CD14-positive monocyte (primary cell): ENCODE measurements at regions not wholly inside any gene's neighbourhood (a gene's known extent, or its start where the extent isn't known, plus 50 kb on each side); places are given as distances from the start of the nearest gene placed in this dataset.

ENCODE experiments used
- DNase-seq, 3 donors: peaks; one replicate each; pipeline ENCODE4 v3.0.0-alpha.2; 2011 to 2022
- H2AFZ ChIP-seq: 2 replicates; pipeline ENCODE4 v1.6.0; 2012; ENCODE audit warnings: mild to moderate bottlenecking, low read depth, low read length, inconsistent platforms; ENCODE audit not compliant: insufficient read depth, poor library complexity, severe bottlenecking
- H3K27ac ChIP-seq, 2 donors: 1 replicate in 1 of 2; 2 replicates in 1 of 2; pipeline ENCODE4 v1.5.1; 2012 to 2013; ENCODE audit warnings: low read length in 2 of 2, control low read depth in 1 of 2, inconsistent platforms in 1 of 2, low read depth in 1 of 2, mild to moderate bottlenecking in 1 of 2
- H3K27me3 ChIP-seq, 2 donors: one replicate each; pipeline versions ENCODE4 v1.6.0 to v1.6.1; 2011 to 2013; ENCODE audit warnings: low read length in 2 of 2; ENCODE audit not compliant: control insufficient read depth in 2 of 2, insufficient read depth in 2 of 2
- H3K36me3 ChIP-seq, 2 donors: replicated peaks in 1 of 2; 1 replicate in 1 of 2; 2 replicates in 1 of 2; pipeline versions ENCODE4 v1.5.1 to v1.6.1; 2012 to 2013; ENCODE audit warnings: low read length in 2 of 2, control low read depth in 1 of 2, inconsistent platforms in 1 of 2, mild to moderate bottlenecking in 1 of 2; ENCODE audit not compliant: insufficient read depth in 2 of 2, control insufficient read depth in 1 of 2
- H3K4me1 ChIP-seq, 2 donors: 1 replicate in 1 of 2; 2 replicates in 1 of 2; pipeline versions ENCODE4 v1.5.1 to v1.6.1; 2012 to 2013; ENCODE audit warnings: low read length in 2 of 2, control low read depth in 1 of 2, inconsistent platforms in 1 of 2, mild to moderate bottlenecking in 1 of 2, moderate library complexity in 1 of 2; ENCODE audit not compliant: insufficient read depth in 2 of 2, control insufficient read depth in 1 of 2
- H3K4me2 ChIP-seq: replicated peaks from 2 replicates; pipeline ENCODE3; 2012; ENCODE audit warnings: low read length, moderate library complexity, mild to moderate bottlenecking; ENCODE audit not compliant: poor library complexity, severe bottlenecking; ENCODE audit errors: extremely low read depth
- H3K4me3 ChIP-seq, 3 experiments: fragments of 200-600 bp in 1 of 3; sonication (generic) in 1 of 3; replicated peaks in 1 of 3; 1 replicate in 2 of 3; 2 replicates in 1 of 3; pipeline ENCODE4 v1.5.1; 2011 to 2013; ENCODE audit warnings: low read length in 3 of 3, mild to moderate bottlenecking in 3 of 3, control low read depth in 2 of 3, low read depth in 2 of 3, inconsistent platforms in 1 of 3, moderate library complexity in 1 of 3
- H3K79me2 ChIP-seq: 2 replicates; pipeline ENCODE4 v1.6.0; 2012; ENCODE audit warnings: mild to moderate bottlenecking, control low read depth, inconsistent platforms, low read length, moderate library complexity; ENCODE audit not compliant: insufficient read depth
- H3K9ac ChIP-seq: 2 replicates; pipeline ENCODE4 v1.6.0; 2017; ENCODE audit warnings: low read length, mild to moderate bottlenecking; ENCODE audit not compliant: insufficient read depth, poor library complexity, severe bottlenecking
- H3K9me3 ChIP-seq, 2 donors: replicated peaks in 1 of 2; 1 replicate in 1 of 2; 2 replicates in 1 of 2; pipeline versions ENCODE4 v1.5.1 to v1.6.1; 2012 to 2013; ENCODE audit warnings: low read length in 2 of 2, control low read depth in 1 of 2; ENCODE audit not compliant: control insufficient read depth in 1 of 2, insufficient read depth in 1 of 2
- H4K20me1 ChIP-seq: 2 replicates; pipeline ENCODE4 v1.6.0; 2012; ENCODE audit warnings: mild to moderate bottlenecking, low read length, control low read depth, moderate library complexity; ENCODE audit not compliant: insufficient read depth
- H3K27ac Mint-ChIP-seq, 7 donors: one replicate each; pipeline ENCODE4 v1.8.0; 2020; ENCODE audit warnings: mild to moderate bottlenecking in 7 of 7, mixed read lengths in 7 of 7, moderate library complexity in 6 of 7, inconsistent platforms in 2 of 7
- H3K27me3 Mint-ChIP-seq, 3 donors: one replicate each; pipeline ENCODE4 v1.8.0; 2021 to 2022; ENCODE audit warnings: low read depth in 3 of 3, mild to moderate bottlenecking in 3 of 3, mixed read lengths in 3 of 3, moderate library complexity in 3 of 3, inconsistent platforms in 1 of 3
- H3K36me3 Mint-ChIP-seq, 2 donors: one replicate each; pipeline ENCODE4 v1.8.0; 2020; ENCODE audit warnings: mixed read lengths in 2 of 2, inconsistent platforms in 1 of 2, mild to moderate bottlenecking in 1 of 2
- H3K4me1 Mint-ChIP-seq: one replicate; pipeline ENCODE4 v1.8.0; 2020; ENCODE audit warnings: mild to moderate bottlenecking, mixed read lengths
- H3K4me3 Mint-ChIP-seq, 2 donors: one replicate each; pipeline ENCODE4 v1.8.0; 2020; ENCODE audit warnings: mild to moderate bottlenecking in 2 of 2, mixed read lengths in 2 of 2, moderate library complexity in 1 of 2
- H3K9me3 Mint-ChIP-seq, 7 donors: one replicate each; pipeline ENCODE4 v1.8.0; 2020 to 2022; ENCODE audit warnings: mixed read lengths in 7 of 7, mild to moderate bottlenecking in 6 of 7, moderate library complexity in 6 of 7, inconsistent platforms in 2 of 7
- CTCF ChIP-seq: fragments of 200-600 bp; IDR thresholded peaks from one replicate; pipeline ENCODE4 v1.8.0; 2022; ENCODE audit warnings: antibody characterized with exemption, mild to moderate bottlenecking
- WGBS: methylation state at CpG from one replicate; pipeline ENCODE4 v1.1.5; 2013; ENCODE audit warnings: missing lambda C conversion rate; ENCODE audit not compliant: insufficient coverage; 5-methylcytosine and 5-hydroxymethylcytosine counted together
- intact Hi-C, 2 donors: fragments of 100-400 bp; cut with micrococcal nuclease; formaldehyde crosslinking; loops; one replicate each; pipeline versions ENCODE4 v1.15.0 to v1.15.1; 2023

DNA sequence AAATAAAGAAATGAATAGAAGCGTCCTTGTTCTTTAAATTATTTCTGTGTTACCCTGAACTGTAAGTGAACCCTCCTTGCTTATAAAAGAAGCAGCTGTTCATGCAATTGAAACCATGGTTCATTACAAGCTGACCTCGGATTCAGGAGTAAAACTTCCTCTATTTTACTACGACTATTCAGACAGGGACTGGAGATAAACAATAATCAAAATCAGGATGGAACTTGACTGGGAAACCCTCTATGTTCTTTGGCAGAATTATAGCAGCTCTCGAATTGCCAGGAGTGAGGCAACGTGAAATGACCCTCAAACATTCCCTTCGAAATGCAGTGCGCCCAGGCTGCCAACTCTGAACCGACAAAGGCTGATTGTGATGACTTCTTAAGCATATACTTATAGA, 172.1 kb downstream of the CYP26A1 start:
- Mint-ChIP-seq H3K9me3 (peaks cover 0 to 3% (median 1%) of the 10 kb centered on the region in 7 donors), H3K27me3 (peaks cover 4 to 10% (median 7%) of the 10 kb centered on the region in 3 donors), H3K4me3 (no peak overlapping the region), H3K36me3 (no peaks in the 10 kb centered on the region), H3K4me1 (no peaks in the 10 kb centered on the region), H3K27ac (no peak overlapping the region)
- Histone ChIP-seq H3K4me1 (no peaks in the 10 kb centered on the region), H2AFZ (no peak overlapping the region), H4K20me1 (no peaks in the 10 kb centered on the region), H3K9me3 (no peaks in the 10 kb centered on the region), H3K36me3 (no peaks in the 10 kb centered on the region), H3K27ac (no peak overlapping the region), H3K79me2 (no peaks in the 10 kb centered on the region), H3K4me2 (no peak overlapping the region), H3K27me3 (no peaks in the 10 kb centered on the region), H3K4me3 (no peak overlapping the region), H3K9ac (no peak overlapping the region)
- TF ChIP-seq CTCF: no peak
- 52% methylated on average over 4 of the region's 8 CpGs for WGBS
- intact Hi-C loops: no loop called here
- DNase-seq: no peak

- Mint-ChIP-seq H3K27ac (no peak overlapping the region), H3K36me3 (no peaks in the 10 kb centered on the region), H3K27me3 (peaks cover 2 to 4% (median 3%) of the 10 kb centered on the region in 3 donors), H3K4me1 (no peaks in the 10 kb centered on the region), H3K9me3 (peaks cover 0 to 3% (median 1%) of the 10 kb centered on the region in 7 donors), H3K4me3 (no peak overlapping the region)
- intact Hi-C loops: no loop called here
- Histone ChIP-seq H3K27me3 (no peaks in the 10 kb centered on the region), H2AFZ (no peak overlapping the region), H3K79me2 (no peaks in the 10 kb centered on the region), H4K20me1 (no peaks in the 10 kb centered on the region), H3K4me2 (no peak overlapping the region), H3K4me1 (no peaks in the 10 kb centered on the region), H3K27ac (no peak overlapping the region), H3K9ac (no peak overlapping the region), H3K9me3 (no peaks in the 10 kb centered on the region), H3K36me3 (no peaks in the 10 kb centered on the region), H3K4me3 (no peak overlapping the region)
- no peak for DNase-seq
- 87% methylated on average over 19 of the region's 19 CpGs for WGBS
- no peak for TF ChIP-seq CTCF
These were observed 175.0 kb downstream of the CYP26A1 start for GRCh38 chr10:93248583-93249227.
